K562 (cell line): ENCODE measurements at regions not wholly inside any gene's neighbourhood (a gene's known extent, or its start where the extent isn't known, plus 50 kb on each side); places are given as distances from the start of the nearest gene placed in this dataset.

ENCODE experiments used
- ATAC-seq: fragments of 200-7000 bp; cut with Tn5 transposase; 3 replicates; pipeline ENCODE4 v1.9.1; 2020; ENCODE audit warnings: moderate library complexity
- BruUV-seq: library from RNA; stranded (reverse); fragments of 400-500 nt; replicated peaks from 2 replicates; lab custom pipeline; 2021; lab: Mats Ljungman, UMichigan
- CTCF ChIA-PET: fragments of 300-600 bp; formaldehyde crosslinking; extraction: SDS; loops from one replicate; lab custom pipeline; 2021; ENCODE audit warnings: low intra/inter-chr PET ratio; lab: Yijun Ruan, JAX
- POLR2A ChIA-PET: fragments of 300-600, 350-650 bp; sonication (Branson Sonifier 250); formaldehyde crosslinking; extraction: SDS; loops from one replicate; lab custom pipeline; 2021; ENCODE audit warnings: antibody characterized with exemption, inconsistent platforms; lab: Yijun Ruan, JAX
- DNase-seq, 4 experiments: peaks; one replicate each; pipeline versions ENCODE4 v3.0.0 to v3.0.0-alpha.2; 2011 to 2018; ENCODE audit warnings: low spot score in 3 of 4, mixed read lengths in 3 of 4; ENCODE audit errors: extremely low read depth in 1 of 4
- FAIRE-seq: peaks from 2 replicates; lab custom pipeline; 2011; peaks lifted over from hg19 to GRCh38; lab: Jason Lieb, UNC
- H2AFZ ChIP-seq: 2 replicates; pipeline ENCODE4 v1.6.0; 2011; ENCODE audit warnings: low read depth, low read length, control low read depth, inconsistent platforms
- H3K27ac ChIP-seq: fragments of 200-600 bp; 3 replicates; pipeline ENCODE4 v1.8.0; 2011; ENCODE audit warnings: low read depth, mild to moderate bottlenecking, control low read depth, inconsistent platforms, low read length, moderate library complexity, mixed read lengths; ENCODE audit errors: extremely low read depth
- H3K27me3 ChIP-seq, 2 experiments: fragments of 300-600 bp in 1 of 2; 2 replicates in 1 of 2; 3 replicates in 1 of 2; pipeline versions ENCODE4 v1.6.0 to v1.8.0; 2011; ENCODE audit warnings: inconsistent platforms in 2 of 2, low read length in 2 of 2, mild to moderate bottlenecking in 1 of 2, mixed read lengths in 1 of 2, moderate library complexity in 1 of 2; ENCODE audit not compliant: control insufficient read depth in 2 of 2, insufficient read depth in 2 of 2
- H3K36me3 ChIP-seq: fragments of 300-600 bp; 3 replicates; pipeline ENCODE4 v1.8.0; 2011; ENCODE audit warnings: mild to moderate bottlenecking, low read length, inconsistent platforms; ENCODE audit not compliant: control insufficient read depth, insufficient read depth
- H3K4me1 ChIP-seq, 2 experiments: fragments of 200-600 bp in 1 of 2; replicated peaks in 1 of 2; 2 replicates in 1 of 2; 3 replicates in 1 of 2; pipeline versions ENCODE4 v1.5.1 to v1.8.0; 2011; ENCODE audit warnings: inconsistent platforms in 2 of 2, low read length in 2 of 2, mild to moderate bottlenecking in 1 of 2, mixed read lengths in 1 of 2, moderate library complexity in 1 of 2; ENCODE audit not compliant: control insufficient read depth in 2 of 2, insufficient read depth in 2 of 2
- H3K4me2 ChIP-seq: 2 replicates; pipeline ENCODE4 v1.6.1; 2011; ENCODE audit warnings: low read length, control low read depth, inconsistent platforms, mixed read lengths; ENCODE audit not compliant: insufficient read depth
- H3K4me3 ChIP-seq: fragments of 200-600 bp; sonication (generic), shearing (Covaris generic); 2 replicates; pipeline ENCODE4 v1.5.1; 2016; ENCODE audit warnings: control low read depth, inconsistent platforms
- H3K79me2 ChIP-seq: fragments of 200-600 bp; 3 replicates; pipeline ENCODE4 v1.8.0; 2011; ENCODE audit warnings: low read length, inconsistent platforms; ENCODE audit not compliant: control insufficient read depth, insufficient read depth
- H3K9ac ChIP-seq, 2 experiments: 2 replicates each; pipeline versions ENCODE4 v1.6.0 to v1.6.1; 2011; ENCODE audit warnings: low read depth in 2 of 2, low read length in 2 of 2, control low read depth in 1 of 2, inconsistent platforms in 1 of 2, mild to moderate bottlenecking in 1 of 2, mixed read lengths in 1 of 2; ENCODE audit not compliant: insufficient read depth in 1 of 2
- H3K9me1 ChIP-seq: one replicate; pipeline ENCODE4 v1.6.0; 2011; ENCODE audit warnings: inconsistent platforms, mild to moderate bottlenecking, low read length, moderate library complexity; ENCODE audit not compliant: control insufficient read depth, insufficient read depth
- H3K9me3 ChIP-seq: replicated peaks from 2 replicates; pipeline ENCODE4 v1.5.1; 2011; ENCODE audit warnings: low read depth, low read length, inconsistent platforms; ENCODE audit not compliant: control insufficient read depth, insufficient read depth
- H4K20me1 ChIP-seq: replicated peaks from 2 replicates; pipeline ENCODE4 v1.6.1; 2011; ENCODE audit warnings: low read length, inconsistent platforms, mixed read lengths; ENCODE audit not compliant: control insufficient read depth, insufficient read depth
- CHCHD3 ChIP-seq: fragments of 250-450 bp; sonication (Bioruptor Pico); IDR thresholded peaks from 2 replicates; pipeline ENCODE4 v2.1.2; 2022; ENCODE audit warnings: mild to moderate bottlenecking
- JUND ChIP-seq, 2 experiments: IDR thresholded peaks; 2 replicates in 1 of 2; 3 replicates in 1 of 2; pipeline ENCODE4 v1.6.1; 2011; ENCODE audit warnings: borderline replicate concordance in 2 of 2, low read depth in 2 of 2, low read length in 2 of 2, improper control_type of control experiment in 1 of 2, missing biosample characterization in 1 of 2, missing genetic modification characterization in 1 of 2, missing genetic modification reagents in 1 of 2
- MAFF ChIP-seq: IDR thresholded peaks from 2 replicates; pipeline ENCODE4 v1.6.1; 2012; ENCODE audit warnings: low read length, improper control_type of control experiment
- NFIC ChIP-seq: fragments of 450-650 bp; IDR thresholded peaks from 2 replicates; pipeline ENCODE4 v1.6.1; 2017; ENCODE audit warnings: mild to moderate bottlenecking, inconsistent platforms
- ZNF41 ChIP-seq: fragments of 250-450 bp; sonication (Bioruptor Pico); conservative IDR thresholded peaks from 2 replicates; pipeline ENCODE4 v1.4.0; 2020; ENCODE audit warnings: mild to moderate bottlenecking
- WGBS: fragments of 100-300 bp; shearing (Covaris generic); methylation state at CpG from one replicate; pipeline ENCODE4 v1.1.6; 2016; ENCODE audit warnings: low coverage, mixed read lengths; ENCODE audit not compliant: insufficient coverage; ENCODE audit errors: missing lambda C conversion rate; 5-methylcytosine and 5-hydroxymethylcytosine counted together
- in situ Hi-C: fragments of 300-500 bp; cut with MboI; formaldehyde crosslinking; loops from 4 replicates; pipeline ENCODE4 v1.15.0; 2018; ENCODE audit warnings: inconsistent platforms, mixed read lengths
- intact Hi-C: fragments of 100-400 bp; cut with micrococcal nuclease; formaldehyde crosslinking; loops from 2 replicates; pipeline ENCODE4 v1.14.2; 2022
- TF ChIP-seq, protein P1 (sequence below): fragments of 200-800 bp; sonication (Bioruptor generic); IDR thresholded peaks from 2 replicates; pipeline ENCODE4 v1.6.1; 2017; ENCODE audit warnings: missing genetic modification characterization, missing compliant biosample characterization
- TF ChIP-seq, protein P2 (sequence below): fragments of 250-450 bp; sonication (Bioruptor Pico); IDR thresholded peaks from 2 replicates; pipeline ENCODE4 v1.4.0; 2020; ENCODE audit warnings: mild to moderate bottlenecking, moderate library complexity, borderline replicate concordance

DNA sequence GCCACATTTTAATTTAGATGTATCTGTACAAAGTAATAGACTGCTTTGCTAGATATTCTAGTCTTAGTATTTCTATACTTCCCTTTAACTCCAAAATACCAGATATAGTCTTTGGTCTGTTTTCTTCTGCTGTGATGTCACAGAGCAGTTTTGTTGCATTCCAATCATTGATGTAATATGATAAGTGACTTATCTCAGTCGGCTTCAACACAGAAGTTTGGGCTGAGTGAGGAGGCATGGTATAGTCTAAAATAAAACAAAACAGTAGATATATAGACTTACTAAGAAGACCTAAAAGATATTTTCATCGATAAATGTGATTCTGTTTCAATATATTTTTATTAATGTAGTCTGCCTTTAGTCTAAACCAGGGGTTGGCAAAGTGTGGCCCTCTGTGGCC, 169.9 kb downstream of the DCK start:
- ATAC-seq (no peak), FAIRE-seq (no peak), DNase-seq (no peak)
- TF ChIP-seq, protein P1, sequence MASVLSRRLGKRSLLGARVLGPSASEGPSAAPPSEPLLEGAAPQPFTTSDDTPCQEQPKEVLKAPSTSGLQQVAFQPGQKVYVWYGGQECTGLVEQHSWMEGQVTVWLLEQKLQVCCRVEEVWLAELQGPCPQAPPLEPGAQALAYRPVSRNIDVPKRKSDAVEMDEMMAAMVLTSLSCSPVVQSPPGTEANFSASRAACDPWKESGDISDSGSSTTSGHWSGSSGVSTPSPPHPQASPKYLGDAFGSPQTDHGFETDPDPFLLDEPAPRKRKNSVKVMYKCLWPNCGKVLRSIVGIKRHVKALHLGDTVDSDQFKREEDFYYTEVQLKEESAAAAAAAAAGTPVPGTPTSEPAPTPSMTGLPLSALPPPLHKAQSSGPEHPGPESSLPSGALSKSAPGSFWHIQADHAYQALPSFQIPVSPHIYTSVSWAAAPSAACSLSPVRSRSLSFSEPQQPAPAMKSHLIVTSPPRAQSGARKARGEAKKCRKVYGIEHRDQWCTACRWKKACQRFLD (CRISPR knock-in tag), result no peak
- no peaks in the 10 kb centered on the region for H3K79me2 ChIP-seq
- intact Hi-C loops (no loop called here), in situ Hi-C loops (no loop called here)
- ChIA-PET CTCF (no interaction called here), POLR2A (no interaction called here)
- no peak overlapping the region for H3K4me2 ChIP-seq
- H3K36me3 ChIP-seq, result no peaks in the 10 kb centered on the region
- no peak overlapping the region for H3K4me3 ChIP-seq
- H4K20me1 ChIP-seq, result no peaks in the 10 kb centered on the region
- no peaks in the 10 kb centered on the region for H3K9me3 ChIP-seq
- no peak overlapping the region for H3K9ac ChIP-seq
- no peaks in the 10 kb centered on the region for H3K27me3 ChIP-seq
- BruUV-seq, result no TSS peak
- no peak overlapping the region for H3K27ac ChIP-seq
- WGBS, result 0% methylated on average over 2 of the region's 2 CpGs
- no peak overlapping the region for H2AFZ ChIP-seq
- no peaks in the 10 kb centered on the region for H3K4me1 ChIP-seq
- no peaks in the 10 kb centered on the region for H3K9me1 ChIP-seq

DNA sequence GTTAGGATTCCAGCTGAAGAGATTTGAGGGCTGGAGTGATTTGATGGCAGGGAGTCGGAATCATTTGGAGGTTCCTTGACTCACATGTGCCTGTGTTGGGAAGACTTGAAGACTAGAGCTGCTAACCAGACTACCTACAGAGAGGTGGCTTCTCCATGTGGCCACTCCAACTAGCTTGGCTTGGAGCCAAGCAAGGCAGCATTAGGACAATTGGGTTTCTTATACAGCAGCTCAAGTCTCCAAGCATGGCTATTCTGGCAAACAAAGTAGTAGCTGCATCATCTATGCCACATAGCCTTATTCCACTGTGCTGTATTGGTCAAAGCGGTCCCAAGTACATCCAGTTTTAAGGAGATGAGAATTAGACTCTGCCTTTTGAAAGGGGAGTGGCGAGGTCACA, 171.7 kb upstream of the SLC4A4 start:
- TF ChIP-seq MAFF (no peak), JUND (IDR thresholded peaks at IDR 0.05; ENCODE audit: borderline replicate concordance, low read depth, low read length) (no peak), JUND (tag; IDR thresholded peaks at IDR 0.05; ENCODE audit: borderline replicate concordance, low read depth, low read length) (no peak), ZNF41 (CRISPR knock-in tag) (no peak), CHCHD3 (CRISPR knock-in tag) (no peak), NFIC (peak; percentile 72)
- TF ChIP-seq, protein P2, sequence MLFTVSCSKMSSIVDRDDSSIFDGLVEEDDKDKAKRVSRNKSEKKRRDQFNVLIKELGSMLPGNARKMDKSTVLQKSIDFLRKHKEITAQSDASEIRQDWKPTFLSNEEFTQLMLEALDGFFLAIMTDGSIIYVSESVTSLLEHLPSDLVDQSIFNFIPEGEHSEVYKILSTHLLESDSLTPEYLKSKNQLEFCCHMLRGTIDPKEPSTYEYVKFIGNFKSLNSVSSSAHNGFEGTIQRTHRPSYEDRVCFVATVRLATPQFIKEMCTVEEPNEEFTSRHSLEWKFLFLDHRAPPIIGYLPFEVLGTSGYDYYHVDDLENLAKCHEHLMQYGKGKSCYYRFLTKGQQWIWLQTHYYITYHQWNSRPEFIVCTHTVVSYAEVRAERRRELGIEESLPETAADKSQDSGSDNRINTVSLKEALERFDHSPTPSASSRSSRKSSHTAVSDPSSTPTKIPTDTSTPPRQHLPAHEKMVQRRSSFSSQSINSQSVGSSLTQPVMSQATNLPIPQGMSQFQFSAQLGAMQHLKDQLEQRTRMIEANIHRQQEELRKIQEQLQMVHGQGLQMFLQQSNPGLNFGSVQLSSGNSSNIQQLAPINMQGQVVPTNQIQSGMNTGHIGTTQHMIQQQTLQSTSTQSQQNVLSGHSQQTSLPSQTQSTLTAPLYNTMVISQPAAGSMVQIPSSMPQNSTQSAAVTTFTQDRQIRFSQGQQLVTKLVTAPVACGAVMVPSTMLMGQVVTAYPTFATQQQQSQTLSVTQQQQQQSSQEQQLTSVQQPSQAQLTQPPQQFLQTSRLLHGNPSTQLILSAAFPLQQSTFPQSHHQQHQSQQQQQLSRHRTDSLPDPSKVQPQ (CRISPR knock-in tag), result no peak
- no TSS peak for BruUV-seq
- Histone ChIP-seq H3K27ac (no peak overlapping the region), H3K36me3 (no peaks in the 10 kb centered on the region), H3K27me3 (no peaks in the 10 kb centered on the region), H2AFZ (no peak overlapping the region), H3K9me3 (no peaks in the 10 kb centered on the region), H3K9me1 (no peaks in the 10 kb centered on the region), H3K9ac (no peak overlapping the region), H4K20me1 (no peaks in the 10 kb centered on the region), H3K4me2 (no peak overlapping the region), H3K79me2 (no peaks in the 10 kb centered on the region), H3K4me3 (no peak overlapping the region), H3K4me1 (no peaks in the 10 kb centered on the region)
- in situ Hi-C loops, result no loop called here
- DNase-seq, result no peak
- FAIRE-seq, result no peak
- intact Hi-C loops, result no loop called here
- no peak for ATAC-seq
- POLR2A ChIA-PET, result no interaction called here
- CTCF ChIA-PET, result no interaction called here
- 0% methylated on average over 3 of the region's 3 CpGs for WGBS
